OCI-LY1 (cell line): ENCODE measurements at regions not wholly inside any gene's neighbourhood (a gene's known extent, or its start where the extent isn't known, plus 50 kb on each side); places are given as distances from the start of the nearest gene placed in this dataset.

Experiments used
- H2AFZ ChIP-seq: fragments of 200-600 bp; sonication (generic), shearing (Covaris generic); 2 replicates; pipeline ENCODE4 v1.6.0; 2014; ENCODE audit warnings: antibody characterized with exemption, mild to moderate bottlenecking, low read length
- H3F3A ChIP-seq: fragments of 200-600 bp; sonication (generic), shearing (Covaris generic); 2 replicates; pipeline ENCODE4 v1.6.0; 2014; ENCODE audit warnings: mild to moderate bottlenecking, antibody characterized with exemption, low read length, moderate library complexity; ENCODE audit not compliant: insufficient read depth
- H3K27ac ChIP-seq: fragments of 200-600 bp; sonication (generic); 2 replicates; pipeline ENCODE4 v1.5.1; 2014; ENCODE audit warnings: low read length, mixed run types, mild to moderate bottlenecking, low read depth; ENCODE audit not compliant: poor library complexity, severe bottlenecking
- H3K27me3 ChIP-seq: fragments of 200-600 bp; sonication (generic); 2 replicates; pipeline ENCODE4 v1.6.0; 2014; ENCODE audit warnings: antibody characterized with exemption, mild to moderate bottlenecking, low read length, moderate library complexity; ENCODE audit not compliant: insufficient read depth
- H3K36me3 ChIP-seq: fragments of 200-600 bp; sonication (generic); 2 replicates; pipeline ENCODE4 v1.6.1; 2014; ENCODE audit warnings: mild to moderate bottlenecking, antibody characterized with exemption, low read length, moderate library complexity, mixed read lengths; ENCODE audit not compliant: insufficient read depth
- H3K4me1 ChIP-seq: fragments of 200-600 bp; sonication (generic); 2 replicates; pipeline ENCODE4 v1.5.1; 2014; ENCODE audit warnings: mild to moderate bottlenecking, low read length, moderate library complexity; ENCODE audit not compliant: insufficient read depth, severe bottlenecking
- H3K4me2 ChIP-seq: fragments of 200-600 bp; sonication (generic), shearing (Covaris generic); 2 replicates; pipeline ENCODE4 v1.6.1; 2014; ENCODE audit warnings: low read length
- H3K4me3 ChIP-seq: fragments of 200-600 bp; sonication (generic); 2 replicates; pipeline ENCODE4 v1.5.1; 2014; ENCODE audit warnings: low read length, low read depth, mild to moderate bottlenecking, mixed read lengths; ENCODE audit not compliant: poor library complexity, severe bottlenecking
- H3K79me2 ChIP-seq: fragments of 200-600 bp; shearing (Covaris generic); 2 replicates; pipeline ENCODE4 v1.6.1; 2016; ENCODE audit warnings: mixed run types, low read length, mixed read lengths; ENCODE audit not compliant: insufficient read depth
- H3K9ac ChIP-seq: fragments of 200-600 bp; sonication (generic), shearing (Covaris generic); 2 replicates; pipeline ENCODE4 v1.6.1; 2014; ENCODE audit warnings: mild to moderate bottlenecking, low read length, mixed read lengths
- H3K9me2 ChIP-seq: fragments of 200-600 bp; sonication (generic), shearing (Covaris generic); 2 replicates; pipeline ENCODE4 v1.6.1; 2014; ENCODE audit warnings: low read depth, mild to moderate bottlenecking, low read length, mixed read lengths
- H3K9me3 ChIP-seq: fragments of 200-600 bp; shearing (Covaris generic); 2 replicates; pipeline ENCODE4 v1.6.1; 2014; ENCODE audit warnings: low read length, mixed read lengths
- H4K20me1 ChIP-seq: fragments of 200-600 bp; sonication (generic), shearing (Covaris generic); 2 replicates; pipeline ENCODE4 v1.6.0; 2016; ENCODE audit warnings: mild to moderate bottlenecking, low read length; ENCODE audit not compliant: insufficient read depth
- EZH2 ChIP-seq: fragments of 200-600 bp; sonication (generic), shearing (Covaris generic); IDR thresholded peaks from 2 replicates; pipeline ENCODE4 v1.8.0; 2017; ENCODE audit warnings: borderline replicate concordance, mixed run types, mild to moderate bottlenecking, antibody characterized with exemption, low read length, moderate library complexity, mixed read lengths
- TF ChIP-seq, protein P1 (sequence below): fragments of 200-600 bp; sonication (generic), shearing (Covaris generic); IDR thresholded peaks from 2 replicates; pipeline ENCODE4 v1.5.1; 2017; ENCODE audit warnings: mild to moderate bottlenecking, antibody characterized with exemption, low read length, moderate library complexity, mixed read lengths

DNA sequence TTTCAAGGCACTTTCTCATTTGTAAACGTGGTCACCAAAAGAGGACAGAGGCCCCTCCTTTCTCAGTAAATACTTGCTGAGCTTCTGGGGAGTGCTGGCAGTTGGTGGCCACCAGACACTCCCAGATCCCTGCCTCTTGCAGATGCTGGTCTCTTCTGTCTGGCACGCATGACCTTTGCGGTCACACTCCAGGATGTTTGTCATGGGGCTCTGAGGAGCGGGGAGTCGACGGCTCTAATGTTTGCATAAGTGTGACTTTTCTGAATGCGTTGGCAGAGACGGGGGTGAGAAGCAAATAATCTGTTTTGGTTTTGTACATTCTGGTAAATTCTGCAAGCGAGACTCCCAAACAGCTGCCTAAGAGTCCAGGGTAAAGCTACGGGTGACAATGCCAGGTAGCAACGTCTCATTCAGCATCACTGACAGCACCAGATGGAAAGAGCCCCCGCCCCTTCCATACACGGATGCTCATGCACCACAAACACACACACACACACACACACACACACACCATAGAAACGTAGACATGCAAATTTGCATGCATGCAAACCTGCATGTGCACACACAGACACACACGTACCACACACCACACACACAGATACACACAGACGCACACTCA lies 101.1 kb downstream of the YTHDF1 start:
- Histone ChIP-seq H4K20me1 (no peaks in the 10 kb centered on the region), H3K27ac (no peak overlapping the region), H3K9me2 (no peaks in the 10 kb centered on the region), H2AFZ (no peak overlapping the region), H3K9ac (no peak overlapping the region), H3K4me2 (no peak overlapping the region), H3K9me3 (0 out of 2 replicates have a peak, but pooled peaks cover 4% of the 10 kb centered on the region), H3K36me3 (no peaks in the 10 kb centered on the region), H3K79me2 (no peaks in the 10 kb centered on the region), H3K4me3 (no peak overlapping the region), H3K4me1 (no peaks in the 10 kb centered on the region), H3F3A (no peaks in the 10 kb centered on the region), H3K27me3 (no peaks in the 10 kb centered on the region; the same call in 1 of the 2 replicates)
- no peak for TF ChIP-seq EZH2
- TF ChIP-seq, protein P1, sequence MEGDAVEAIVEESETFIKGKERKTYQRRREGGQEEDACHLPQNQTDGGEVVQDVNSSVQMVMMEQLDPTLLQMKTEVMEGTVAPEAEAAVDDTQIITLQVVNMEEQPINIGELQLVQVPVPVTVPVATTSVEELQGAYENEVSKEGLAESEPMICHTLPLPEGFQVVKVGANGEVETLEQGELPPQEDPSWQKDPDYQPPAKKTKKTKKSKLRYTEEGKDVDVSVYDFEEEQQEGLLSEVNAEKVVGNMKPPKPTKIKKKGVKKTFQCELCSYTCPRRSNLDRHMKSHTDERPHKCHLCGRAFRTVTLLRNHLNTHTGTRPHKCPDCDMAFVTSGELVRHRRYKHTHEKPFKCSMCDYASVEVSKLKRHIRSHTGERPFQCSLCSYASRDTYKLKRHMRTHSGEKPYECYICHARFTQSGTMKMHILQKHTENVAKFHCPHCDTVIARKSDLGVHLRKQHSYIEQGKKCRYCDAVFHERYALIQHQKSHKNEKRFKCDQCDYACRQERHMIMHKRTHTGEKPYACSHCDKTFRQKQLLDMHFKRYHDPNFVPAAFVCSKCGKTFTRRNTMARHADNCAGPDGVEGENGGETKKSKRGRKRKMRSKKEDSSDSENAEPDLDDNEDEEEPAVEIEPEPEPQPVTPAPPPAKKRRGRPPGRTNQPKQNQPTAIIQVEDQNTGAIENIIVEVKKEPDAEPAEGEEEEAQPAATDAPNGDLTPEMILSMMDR: no peak

DNA sequence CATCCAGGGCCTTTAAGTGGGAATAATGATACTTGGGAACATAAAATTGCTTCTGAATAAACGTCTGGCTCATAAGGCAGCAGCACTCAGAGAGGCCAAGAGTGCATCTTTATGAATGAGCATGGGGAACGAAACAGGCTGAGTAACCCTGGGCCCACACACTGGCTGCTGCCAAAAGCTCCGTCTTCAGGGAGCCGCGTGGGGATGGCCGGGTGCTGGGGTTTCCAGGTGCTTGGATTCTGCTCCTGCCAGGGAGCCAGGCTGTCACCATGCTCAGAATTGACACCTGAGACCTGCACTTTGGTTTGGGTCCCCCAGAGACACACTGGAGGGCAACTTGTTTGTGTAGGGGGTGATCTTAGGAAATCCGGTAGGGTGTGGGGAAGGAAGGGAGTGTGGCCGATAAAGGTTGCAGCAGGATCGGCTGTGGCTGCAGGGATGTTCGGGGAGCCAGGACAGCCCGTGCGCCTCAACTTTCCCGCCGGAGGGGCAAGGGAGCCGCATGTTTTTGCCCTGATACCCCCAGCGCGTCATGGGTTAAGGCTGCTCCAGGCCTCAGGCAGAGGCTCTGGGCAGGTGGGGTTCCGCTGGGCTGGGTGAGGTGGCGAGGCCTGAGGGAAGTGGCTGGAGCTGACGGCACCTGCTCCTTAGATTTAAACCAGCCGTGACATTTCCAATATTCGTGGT lies 101.8 kb downstream of the YTHDF1 start:
- Histone ChIP-seq H4K20me1 (no peaks in the 10 kb centered on the region), H3K9me3 (0 out of 2 replicates have a peak, but pooled peaks cover 4% of the 10 kb centered on the region), H2AFZ (no peak overlapping the region), H3K27me3 (no peaks in the 10 kb centered on the region; the same call in 1 of the 2 replicates), H3F3A (no peaks in the 10 kb centered on the region), H3K9me2 (no peaks in the 10 kb centered on the region), H3K79me2 (no peaks in the 10 kb centered on the region), H3K4me2 (no peak overlapping the region), H3K27ac (no peak overlapping the region), H3K4me3 (no peak overlapping the region), H3K9ac (no peak overlapping the region), H3K4me1 (no peaks in the 10 kb centered on the region), H3K36me3 (no peaks in the 10 kb centered on the region)
- no peak for TF ChIP-seq EZH2
- TF ChIP-seq, protein P1: no peak

DNA sequence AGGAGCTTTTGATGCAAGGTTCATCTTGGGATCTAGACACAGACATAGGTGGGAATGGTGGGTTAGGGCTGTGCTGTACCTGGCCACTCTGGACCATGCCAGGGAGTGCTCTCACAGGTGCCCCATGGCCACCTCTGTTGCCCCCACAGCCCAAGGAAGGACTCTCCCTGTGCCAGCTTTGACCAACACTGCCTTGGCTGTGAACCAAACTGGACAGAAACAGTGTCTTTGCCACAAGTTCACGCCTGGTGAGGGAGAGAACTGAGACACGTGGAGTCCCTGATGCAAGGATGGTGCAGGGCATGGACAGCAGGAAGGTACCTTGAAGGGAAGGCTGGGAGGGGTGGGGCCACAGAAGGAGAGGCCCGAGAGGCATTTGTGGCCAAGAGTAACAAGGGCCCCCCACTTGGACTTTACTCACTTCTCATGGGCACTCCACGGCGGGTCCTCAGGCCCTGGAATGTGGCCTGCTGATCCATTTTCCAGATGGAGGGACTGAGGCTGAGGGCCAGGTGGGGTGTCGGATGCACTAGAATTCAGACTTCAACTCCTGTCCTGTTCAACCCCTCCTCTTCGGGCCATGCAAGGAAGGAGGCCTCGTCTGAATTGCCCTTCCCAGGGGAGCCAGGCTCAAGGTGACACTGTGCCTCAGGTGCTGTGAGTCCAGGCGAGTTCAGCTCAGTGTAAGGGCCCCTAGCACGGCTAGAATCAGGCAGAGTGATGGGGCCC lies 103.3 kb downstream of the YTHDF1 start:
- Histone ChIP-seq H3K9me3 (0 out of 2 replicates have a peak, but pooled peaks cover 4% of the 10 kb centered on the region), H3K27me3 (peaks cover 5% of the 10 kb centered on the region; the same call in 1 of the 2 replicates), H4K20me1 (no peaks in the 10 kb centered on the region), H3K9me2 (no peaks in the 10 kb centered on the region), H3K4me2 (no peak overlapping the region), H3K4me1 (no peaks in the 10 kb centered on the region), H3K36me3 (no peaks in the 10 kb centered on the region), H3K9ac (no peak overlapping the region), H2AFZ (no peak overlapping the region), H3K27ac (no peak overlapping the region), H3K4me3 (no peak overlapping the region), H3F3A (no peaks in the 10 kb centered on the region), H3K79me2 (no peaks in the 10 kb centered on the region)
- TF ChIP-seq, protein P1: no peak
- TF ChIP-seq EZH2: no peak
